H1 (cell line): ENCODE measurements at regions not wholly inside any gene's neighbourhood (a gene's known extent, or its start where the extent isn't known, plus 50 kb on each side); places are given as distances from the start of the nearest gene placed in this dataset.
A peak's percentile ranks its signal among the peaks of the same experiment; 100 is the strongest.

Experiments used
- CTCF ChIA-PET: fragments of 300-600 bp; sonication (Branson Sonifier 250); formaldehyde crosslinking; loops from one replicate; lab custom pipeline; 2021; ENCODE audit not compliant: partially characterized antibody; lab: Charles Lee
- POLR2A ChIA-PET: fragments of 300-600 bp; sonication (Branson Sonifier 250); formaldehyde crosslinking; loops from one replicate; lab custom pipeline; 2021; ENCODE audit warnings: inconsistent platforms; ENCODE audit not compliant: partially characterized antibody; lab: Charles Lee
- DNase-seq, 2 experiments: peaks; one replicate each; pipeline versions ENCODE4 v3.0.0 to v3.0.0-alpha.2; 2010 to 2022; ENCODE audit warnings: low spot score in 2 of 2, low read depth in 1 of 2, mixed read lengths in 1 of 2
- FAIRE-seq: peaks from 2 replicates; lab custom pipeline; 2011; peaks lifted over from hg19 to GRCh38; lab: Jason Lieb, UNC
- H2AFZ ChIP-seq: 2 replicates; pipeline ENCODE4 v1.8.1; 2012; ENCODE audit warnings: low read length, inconsistent platforms
- H2AK5ac ChIP-seq: 2 replicates; pipeline ENCODE4 v1.6.1; 2013; ENCODE audit warnings: low read depth, low read length
- H2BK120ac ChIP-seq: replicated peaks from 2 replicates; pipeline ENCODE3; 2013; ENCODE audit warnings: low read depth, low read length, inconsistent platforms
- H2BK12ac ChIP-seq: 2 replicates; pipeline ENCODE4 v1.6.1; 2013; ENCODE audit warnings: low read depth, low read length
- H2BK15ac ChIP-seq: 2 replicates; pipeline ENCODE4 v1.6.1; 2013; ENCODE audit warnings: low read length
- H2BK20ac ChIP-seq: 2 replicates; pipeline ENCODE4 v1.6.1; 2013; ENCODE audit warnings: low read length
- H2BK5ac ChIP-seq: 2 replicates; pipeline ENCODE4 v1.6.1; 2013; ENCODE audit warnings: low read depth, low read length
- H3K14ac ChIP-seq: 2 replicates; pipeline ENCODE4 v1.6.1; 2013; ENCODE audit warnings: inconsistent platforms; ENCODE audit not compliant: insufficient read length
- H3K18ac ChIP-seq: 2 replicates; pipeline ENCODE4 v1.6.1; 2013; ENCODE audit warnings: low read length; ENCODE audit errors: extremely low read depth
- H3K23ac ChIP-seq: 2 replicates; pipeline ENCODE4 v1.6.1; 2013; ENCODE audit warnings: inconsistent platforms; ENCODE audit not compliant: insufficient read length
- H3K23me2 ChIP-seq: 2 replicates; pipeline ENCODE4 v1.6.1; 2013; ENCODE audit warnings: low read depth, low read length
- H3K27ac ChIP-seq: 2 replicates; pipeline ENCODE4 v1.6.1; 2011; ENCODE audit warnings: low read depth, low read length, inconsistent platforms
- H3K27me3 ChIP-seq, 4 experiments: replicated peaks in 1 of 4; 1 replicate in 1 of 4; 2 replicates in 3 of 4; pipeline versions ENCODE4 v1.6.1 to v1.8.1; 2011 to 2013; ENCODE audit warnings: low read length in 3 of 4, mild to moderate bottlenecking in 3 of 4, inconsistent platforms in 2 of 4, mixed read lengths in 2 of 4, moderate library complexity in 1 of 4; ENCODE audit not compliant: control insufficient read depth in 3 of 4, insufficient read depth in 3 of 4; ENCODE audit errors: extremely low read depth in 1 of 4
- H3K36me3 ChIP-seq, 4 experiments: 2 replicates each; pipeline versions ENCODE4 v1.6.1 to v1.8.1; 2011 to 2013; ENCODE audit warnings: mild to moderate bottlenecking in 4 of 4, low read length in 3 of 4, moderate library complexity in 2 of 4, control low read depth in 1 of 4, inconsistent platforms in 1 of 4; ENCODE audit not compliant: insufficient read depth in 4 of 4, control insufficient read depth in 2 of 4
- H3K4ac ChIP-seq: replicated peaks from 2 replicates; pipeline ENCODE3; 2013; ENCODE audit warnings: low read length, low read depth, mixed read lengths, inconsistent platforms; ENCODE audit not compliant: insufficient read length
- H3K4me1 ChIP-seq, 4 experiments: replicated peaks in 1 of 4; 1 replicate in 1 of 4; 2 replicates in 3 of 4; pipeline versions ENCODE4 v1.6.1 to v1.8.1; 2011 to 2013; ENCODE audit warnings: low read length in 3 of 4, inconsistent platforms in 2 of 4, mixed read lengths in 1 of 4; ENCODE audit not compliant: insufficient read depth in 4 of 4, control insufficient read depth in 3 of 4
- H3K4me2 ChIP-seq, 2 experiments: 2 replicates each; pipeline versions ENCODE4 v1.6.1 to v1.8.1; 2011 to 2013; ENCODE audit warnings: low read depth in 2 of 2, low read length in 2 of 2, control low read depth in 1 of 2, inconsistent platforms in 1 of 2, mild to moderate bottlenecking in 1 of 2; ENCODE audit not compliant: insufficient read depth in 1 of 2
- H3K4me3 ChIP-seq, 4 experiments: fragments of 200-600, 300-600 bp in 1 of 4; sonication (generic), shearing (Covaris generic), sonication (Bioruptor Twin) in 1 of 4; 2 replicates each; pipeline versions ENCODE4 v1.5.1 to v1.8.1; 2011 to 2016; ENCODE audit warnings: low read length in 4 of 4, low read depth in 3 of 4, control low read depth in 2 of 4, inconsistent platforms in 2 of 4, mild to moderate bottlenecking in 2 of 4, mixed read lengths in 1 of 4, moderate library complexity in 1 of 4; ENCODE audit not compliant: insufficient read depth in 2 of 4; ENCODE audit errors: extremely low read depth in 1 of 4
- H3K56ac ChIP-seq: replicated peaks from 2 replicates; pipeline ENCODE3; 2013; ENCODE audit warnings: low read depth, mild to moderate bottlenecking, mixed read lengths, low read length, inconsistent platforms; ENCODE audit not compliant: insufficient read length
- H3K79me1 ChIP-seq: 2 replicates; pipeline ENCODE4 v1.6.1; 2013; ENCODE audit warnings: low read depth, low read length, control low read depth
- H3K79me2 ChIP-seq, 2 experiments: 2 replicates each; pipeline versions ENCODE4 v1.6.1 to v1.8.1; 2012 to 2013; ENCODE audit warnings: low read length in 2 of 2, mild to moderate bottlenecking in 2 of 2, inconsistent platforms in 1 of 2; ENCODE audit not compliant: insufficient read depth in 2 of 2, control insufficient read depth in 1 of 2
- H3K9ac ChIP-seq, 4 experiments: replicated peaks in 1 of 4; 1 replicate in 1 of 4; 2 replicates in 3 of 4; pipeline versions ENCODE4 v1.6.1 to v1.8.1; 2011 to 2013; ENCODE audit warnings: low read depth in 3 of 4, low read length in 3 of 4, control low read depth in 2 of 4, mild to moderate bottlenecking in 2 of 4, moderate library complexity in 2 of 4, inconsistent platforms in 1 of 4; ENCODE audit errors: extremely low read depth in 1 of 4
- H3K9me3 ChIP-seq, 2 experiments: 2 replicates each; pipeline versions ENCODE4 v1.6.1 to v1.8.1; 2012 to 2013; ENCODE audit warnings: mild to moderate bottlenecking in 2 of 2, moderate library complexity in 2 of 2, control low read depth in 1 of 2, inconsistent platforms in 1 of 2, low read depth in 1 of 2, low read length in 1 of 2, mixed read lengths in 1 of 2; ENCODE audit not compliant: insufficient read depth in 2 of 2
- H4K20me1 ChIP-seq, 2 experiments: replicated peaks in 1 of 2; 2 replicates each; pipeline versions ENCODE3 to v1.8.1; 2011 to 2013; ENCODE audit warnings: inconsistent platforms in 2 of 2, low read length in 2 of 2, mild to moderate bottlenecking in 1 of 2; ENCODE audit not compliant: insufficient read depth in 2 of 2, control insufficient read depth in 1 of 2
- H4K5ac ChIP-seq: 2 replicates; pipeline ENCODE4 v1.6.1; 2013; ENCODE audit warnings: low read length, low read depth, mixed read lengths, inconsistent platforms; ENCODE audit not compliant: insufficient read length
- H4K8ac ChIP-seq: 2 replicates; pipeline ENCODE4 v1.8.0; 2013; ENCODE audit warnings: mild to moderate bottlenecking, moderate library complexity, low read length, inconsistent platforms; ENCODE audit not compliant: insufficient read depth; ENCODE audit errors: extremely low read depth
- H4K91ac ChIP-seq: replicated peaks from 2 replicates; pipeline ENCODE3; 2013; ENCODE audit warnings: low read length, mixed read lengths, inconsistent platforms; ENCODE audit not compliant: insufficient read length
- HDAC2 ChIP-seq, 2 experiments: fragments of 300-600 bp in 1 of 2; sonication (generic) in 1 of 2; IDR thresholded peaks; 2 replicates each; pipeline ENCODE4 v1.6.1; 2011 to 2012; ENCODE audit warnings: low read depth in 2 of 2, low read length in 2 of 2, mild to moderate bottlenecking in 2 of 2, moderate library complexity in 2 of 2, borderline replicate concordance in 1 of 2, inconsistent platforms in 1 of 2
- SP2 ChIP-seq: IDR thresholded peaks from 2 replicates; pipeline ENCODE4 v1.6.1; 2012; ENCODE audit warnings: mild to moderate bottlenecking, low read length, inconsistent platforms
- TAF7 ChIP-seq: optimal IDR thresholded peaks from 2 replicates; pipeline ENCODE3; 2011; ENCODE audit warnings: low read depth, mild to moderate bottlenecking, inconsistent platforms, low read length, moderate library complexity, borderline replicate concordance
- ZNF274 ChIP-seq: IDR thresholded peaks from 2 replicates; pipeline ENCODE4 v1.7.0; 2012; ENCODE audit warnings: low read length, borderline replicate concordance; ENCODE audit errors: extremely low read depth
- WGBS, 2 experiments: shearing (Covaris generic) in 1 of 2; methylation state at CpG; one replicate each; pipeline versions ENCODE4 v1.1.6 to v1.1.7; 2013 to 2015; ENCODE audit warnings: low lambda C conversion rate in 2 of 2, mixed read lengths in 2 of 2, inconsistent platforms in 1 of 2, low coverage in 1 of 2, missing lambda C conversion rate in 1 of 2; ENCODE audit not compliant: insufficient replicate concordance in 2 of 2, insufficient coverage in 1 of 2, insufficient read length in 1 of 2; ENCODE audit errors: extremely low coverage in 1 of 2, missing lambda C conversion rate in 1 of 2; 5-methylcytosine and 5-hydroxymethylcytosine counted together

DNA sequence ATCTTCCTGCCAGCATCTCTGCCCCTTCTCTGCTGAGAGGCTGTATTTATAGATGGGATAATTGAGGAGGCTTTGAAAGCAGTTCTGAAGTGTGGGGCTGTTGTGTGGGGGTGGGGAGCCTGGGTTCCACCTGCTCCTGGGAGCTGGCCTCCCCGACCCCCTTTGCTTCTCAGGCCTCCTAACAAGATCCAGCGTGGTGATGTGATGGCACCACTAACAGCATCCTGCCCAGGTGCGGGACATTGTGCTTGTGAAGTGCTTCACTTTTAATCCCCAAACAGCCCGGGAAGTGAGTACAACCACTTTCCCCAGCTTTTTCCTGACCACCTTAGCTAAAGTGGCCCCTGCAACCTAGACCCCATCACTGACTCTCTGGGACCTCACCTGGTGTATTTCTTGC is 95.1 kb upstream of the NRXN3 start:
- 90% methylated on average over 4 of the region's 4 CpGs; no CpG with 5 or more reads in 1 of the 2 experiments for WGBS, 2 experiments

More for the DNA sequence above, 95.1 kb upstream of the NRXN3 start:
- no peak overlapping the region for H2AK5ac ChIP-seq
- no peak overlapping the region for H3K23ac ChIP-seq
- no peak overlapping the region for H2BK5ac ChIP-seq
- no peaks in the 10 kb centered on the region for H3K79me2 ChIP-seq
- H3K4me1 ChIP-seq = no peaks in the 10 kb centered on the region
- H3K4me2 ChIP-seq = no peak overlapping the region
- no peak overlapping the region for H3K56ac ChIP-seq
- H4K8ac ChIP-seq = no peak overlapping the region
- FAIRE-seq (no peak), DNase-seq (no peak)
- no peaks in the 10 kb centered on the region for H3K23me2 ChIP-seq
- no peak overlapping the region for H3K4ac ChIP-seq
- no peaks in the 10 kb centered on the region for H3K79me1 ChIP-seq
- ChIA-PET POLR2A (no interaction called here), CTCF (interaction anchor here (1.3 to 1.5 kb wide), 2 partner anchors 14 to 47 kb away, joined by 4 read pairs; no protein-coding TSS in a partner anchor)
- H3K9ac ChIP-seq = no peak overlapping the region
- H4K20me1 ChIP-seq = no peaks in the 10 kb centered on the region
- no peak overlapping the region for H4K5ac ChIP-seq
- no peak overlapping the region for H3K4me3 ChIP-seq
- no peak overlapping the region for H3K14ac ChIP-seq
- H4K91ac ChIP-seq = no peak overlapping the region
- no peak overlapping the region for H3K18ac ChIP-seq
- H2AFZ ChIP-seq = 0 out of 2 replicates have a peak overlapping the region, but pooled peaks have one; percentile 21
- no peaks in the 10 kb centered on the region for H3K9me3 ChIP-seq
- no peaks in the 10 kb centered on the region for H3K27me3 ChIP-seq
- H2BK15ac ChIP-seq = no peak overlapping the region
- no peak overlapping the region for H3K27ac ChIP-seq
- H2BK20ac ChIP-seq = no peak overlapping the region
- H2BK12ac ChIP-seq = no peak overlapping the region
- H2BK120ac ChIP-seq = no peak overlapping the region
- TF ChIP-seq TAF7 (no peak), HDAC2 (IDR thresholded peaks at IDR 0.05; ENCODE audit: borderline replicate concordance in 1 of 2, low read depth in 2 of 2, low read length in 2 of 2) (no peak), ZNF274 (no peak), SP2 (no peak)
- H3K36me3 ChIP-seq = no peaks in the 10 kb centered on the region
